DND-41 (cell line): ENCODE measurements at regions not wholly inside any gene's neighbourhood (a gene's known extent, or its start where the extent isn't known, plus 50 kb on each side); places are given as distances from the start of the nearest gene placed in this dataset.

Source experiments
- ATAC-seq: fragments of 200-7000 bp; cut with Tn5 transposase; 3 replicates; pipeline ENCODE4 v1.9.1; 2021; ENCODE audit warnings: low read depth; ENCODE audit not compliant: insufficient read depth
- DNase-seq: peaks from one replicate; pipeline ENCODE4 v3.0.0-alpha.2; 2020
- H2AFZ ChIP-seq: 2 replicates; pipeline ENCODE4 v1.6.0; 2012; ENCODE audit warnings: low read depth, low read length
- H3K27ac ChIP-seq: 2 replicates; pipeline ENCODE4 v1.5.1; 2012; ENCODE audit warnings: low read length, inconsistent platforms
- H3K27me3 ChIP-seq: fragments of 200-600 bp; sonication (generic); 2 replicates; pipeline ENCODE4 v1.6.0; 2012; ENCODE audit warnings: low read length, mild to moderate bottlenecking, inconsistent platforms; ENCODE audit not compliant: insufficient read depth, poor library complexity
- H3K36me3 ChIP-seq: 2 replicates; pipeline ENCODE4 v1.5.1; 2012; ENCODE audit warnings: low read length, inconsistent platforms; ENCODE audit not compliant: insufficient read depth
- H3K4me1 ChIP-seq: 2 replicates; pipeline ENCODE4 v1.5.1; 2012; ENCODE audit warnings: mild to moderate bottlenecking, low read length; ENCODE audit not compliant: insufficient read depth
- H3K4me2 ChIP-seq: 2 replicates; pipeline ENCODE4 v1.6.0; 2012; ENCODE audit warnings: mild to moderate bottlenecking, moderate library complexity, low read length, inconsistent platforms; ENCODE audit not compliant: insufficient read depth
- H3K4me3 ChIP-seq, 2 experiments: fragments of 200-600 bp in 1 of 2; shearing (Covaris generic) in 1 of 2; 2 replicates each; pipeline ENCODE4 v1.5.1; 2012 to 2016; ENCODE audit warnings: inconsistent platforms in 2 of 2, low read length in 2 of 2, mild to moderate bottlenecking in 2 of 2, low read depth in 1 of 2, moderate library complexity in 1 of 2
- H3K79me2 ChIP-seq: 2 replicates; pipeline ENCODE4 v1.6.0; 2012; ENCODE audit warnings: low read length, inconsistent platforms; ENCODE audit not compliant: insufficient read depth
- H3K9ac ChIP-seq: 2 replicates; pipeline ENCODE4 v1.6.0; 2012; ENCODE audit warnings: low read depth, mild to moderate bottlenecking, inconsistent platforms, low read length, moderate library complexity
- H3K9me3 ChIP-seq: 2 replicates; pipeline ENCODE4 v1.5.1; 2012; ENCODE audit warnings: low read length, moderate library complexity, mild to moderate bottlenecking, inconsistent platforms; ENCODE audit not compliant: insufficient read depth, severe bottlenecking
- H4K20me1 ChIP-seq: 2 replicates; pipeline ENCODE4 v1.6.0; 2012; ENCODE audit warnings: low read length; ENCODE audit not compliant: insufficient read depth
- CTCF ChIP-seq: IDR thresholded peaks from 2 replicates; pipeline ENCODE4 v1.5.1; 2012; ENCODE audit warnings: borderline replicate concordance, low read length, moderate library complexity, mild to moderate bottlenecking; ENCODE audit not compliant: poor library complexity, severe bottlenecking; ENCODE audit errors: extremely low read depth
- EZH2 ChIP-seq: IDR thresholded peaks from 3 replicates; pipeline ENCODE4 v1.6.1; 2012; ENCODE audit warnings: borderline replicate concordance, low read depth, mild to moderate bottlenecking, moderate library complexity, low read length, inconsistent platforms; ENCODE audit not compliant: severe bottlenecking

GRCh38 chr6:119612911-119613381 is 263.4 kb upstream of the MAN1A1 start:
- DNase-seq: no peak
- no peak for TF ChIP-seq CTCF
- TF ChIP-seq EZH2: no peak

GRCh38 chr6:119612176-119612891 is 262.8 kb upstream of the MAN1A1 start:
- Histone ChIP-seq H3K27me3 (no peaks in the 10 kb centered on the region), H2AFZ (no peak overlapping the region), H3K4me3 (no peak overlapping the region), H4K20me1 (no peaks in the 10 kb centered on the region), H3K36me3 (no peaks in the 10 kb centered on the region), H3K4me2 (no peak overlapping the region), H3K79me2 (no peaks in the 10 kb centered on the region), H3K27ac (no peak overlapping the region), H3K9ac (no peak overlapping the region), H3K9me3 (no peaks in the 10 kb centered on the region), H3K4me1 (0 out of 2 replicates have a peak, but pooled peaks cover 6% of the 10 kb centered on the region)
- DNase-seq (no peak), ATAC-seq (no peak)
- no peak for TF ChIP-seq EZH2
- no peak for TF ChIP-seq CTCF

More at GRCh38 chr6:119612911-119613381, 263.4 kb upstream of the MAN1A1 start:
- H2AFZ ChIP-seq: no peak overlapping the region
- no peak overlapping the region for H3K27ac ChIP-seq
- no peak overlapping the region for H3K9ac ChIP-seq
- H3K4me2 ChIP-seq: no peak overlapping the region
- no peak for ATAC-seq
- no peaks in the 10 kb centered on the region for H3K36me3 ChIP-seq
- H3K27me3 ChIP-seq: no peaks in the 10 kb centered on the region
- H3K4me1 ChIP-seq: 0 out of 2 replicates have a peak, but pooled peaks cover 6% of the 10 kb centered on the region
- H3K79me2 ChIP-seq: no peaks in the 10 kb centered on the region
- H3K4me3 ChIP-seq: no peak overlapping the region
- no peaks in the 10 kb centered on the region for H4K20me1 ChIP-seq
- H3K9me3 ChIP-seq: no peaks in the 10 kb centered on the region

- H3K79me2 ChIP-seq: no peaks in the 10 kb centered on the region
- no peak overlapping the region for H3K9ac ChIP-seq
- H2AFZ ChIP-seq: no peak overlapping the region
- no peaks in the 10 kb centered on the region for H3K27me3 ChIP-seq
- no peak overlapping the region for H3K4me3 ChIP-seq
- H3K36me3 ChIP-seq: no peaks in the 10 kb centered on the region
- ATAC-seq (no peak), DNase-seq (no peak)
- no peak overlapping the region for H3K4me2 ChIP-seq
- 0 out of 2 replicates have a peak, but pooled peaks cover 6% of the 10 kb centered on the region for H3K4me1 ChIP-seq
- no peak overlapping the region for H3K27ac ChIP-seq
- no peaks in the 10 kb centered on the region for H4K20me1 ChIP-seq
- H3K9me3 ChIP-seq: no peaks in the 10 kb centered on the region
- TF ChIP-seq EZH2 (no peak), CTCF (no peak)
These were observed 261.2 kb upstream of the MAN1A1 start for GRCh38 chr6:119610754-119611153.
